ENCODE measurements at regions not wholly inside any gene's neighbourhood (a gene's known extent, or its start where the extent isn't known, plus 50 kb on each side); places are given as distances from the start of the nearest gene placed in this dataset.
"Not testable (repeated sequence)": the region's sequence is repeated elsewhere in the genome, so short reads cannot be mapped to it uniquely, and the experiment has no call there.

GRCh38 chr4:31657859-31658570 is 937.8 kb downstream of the PCDH7 start:
- ChIA-PET CTCF (no interaction called here), POLR2A (no interaction called here)

GRCh38 chr4:31660916-31661315 is 940.7 kb downstream of the PCDH7 start:
- CTCF ChIA-PET, result no interaction called here

GRCh38 chr4:31662951-31663350 is 942.8 kb downstream of the PCDH7 start:
- POLR2A ChIA-PET, result no interaction called here

More at GRCh38 chr4:31660916-31661315, 940.7 kb downstream of the PCDH7 start:
- POLR2A ChIA-PET, result no interaction called here

GRCh38 chr4:31667686-31668085 is 947.5 kb downstream of the PCDH7 start:
- ChIA-PET POLR2A (no interaction called here), CTCF (no interaction called here)

More at GRCh38 chr4:31662951-31663350, 942.8 kb downstream of the PCDH7 start:
- CTCF ChIA-PET, result no interaction called here

- ChIA-PET POLR2A (no interaction called here), CTCF (no interaction called here)
Observed at GRCh38 chr4:31674313-31674947, 954.3 kb downstream of the PCDH7 start.

GRCh38 chr4:31678356-31678755 is 958.2 kb downstream of the PCDH7 start:
- ChIA-PET CTCF (no interaction called here), POLR2A (no interaction called here)

GRCh38 chr4:31682796-31683195 is 962.6 kb downstream of the PCDH7 start:
- CTCF ChIA-PET, result no interaction called here
- POLR2A ChIA-PET, result no interaction called here

- CTCF ChIA-PET, result no interaction called here
- POLR2A ChIA-PET, result no interaction called here
Observed at GRCh38 chr4:31687717-31688342, 967.7 kb downstream of the PCDH7 start.

- POLR2A ChIA-PET, result no interaction called here
- CTCF ChIA-PET, result no interaction called here
Observed at GRCh38 chr4:31692399-31692940, 972.3 kb downstream of the PCDH7 start.

- CTCF ChIA-PET, result no interaction called here
- POLR2A ChIA-PET, result no interaction called here
Observed at GRCh38 chr4:31701256-31701655, 981.1 kb downstream of the PCDH7 start.

- ChIA-PET CTCF (no interaction called here), POLR2A (no interaction called here)
Observed at GRCh38 chr4:31702326-31702725, 982.2 kb downstream of the PCDH7 start.

GRCh38 chr4:31714238-31714637 is 994.1 kb downstream of the PCDH7 start:
- ChIA-PET CTCF (no interaction called here), POLR2A (no interaction called here)

- POLR2A ChIA-PET, result no interaction called here
- CTCF ChIA-PET, result no interaction called here
Observed at GRCh38 chr4:31715302-31715701, 995.1 kb downstream of the PCDH7 start.

GRCh38 chr4:31727030-31727429 is 1006.9 kb downstream of the PCDH7 start:
- CTCF ChIA-PET, result no interaction called here
- POLR2A ChIA-PET, result no interaction called here

GRCh38 chr4:31735004-31735403 is 1014.8 kb downstream of the PCDH7 start:
- CTCF ChIA-PET, result no interaction called here
- POLR2A ChIA-PET, result no interaction called here

GRCh38 chr4:31737419-31737818 is 1017.2 kb downstream of the PCDH7 start:
- CTCF ChIA-PET, result no interaction called here
- POLR2A ChIA-PET, result no interaction called here

GRCh38 chr4:31741326-31741725 is 1021.2 kb downstream of the PCDH7 start:
- POLR2A ChIA-PET, result no interaction called here
- CTCF ChIA-PET, result no interaction called here

GRCh38 chr4:31748382-31748781 is 1028.2 kb downstream of the PCDH7 start:
- ChIA-PET POLR2A (no interaction called here), CTCF (no interaction called here)

- CTCF ChIA-PET, POLR2A ChIA-PET: not testable (repeated sequence)
Observed at GRCh38 chr4:31750581-31750980, 1030.4 kb downstream of the PCDH7 start.

GRCh38 chr4:31755751-31756150 is 1035.6 kb downstream of the PCDH7 start:
- ChIA-PET POLR2A (no interaction called here), CTCF (no interaction called here)

GRCh38 chr4:31768756-31769155 is 1048.6 kb downstream of the PCDH7 start:
- CTCF ChIA-PET, result no interaction called here
- POLR2A ChIA-PET, result no interaction called here

- ChIA-PET CTCF (no interaction called here), POLR2A (no interaction called here)
Observed at GRCh38 chr4:31783311-31783710, 1063.1 kb downstream of the PCDH7 start.

All from activated CD8-positive, alpha-beta memory T cell treated with anti-CD3 and anti-CD28 coated beads for 36 hours (primary cell).